8988T (cell line): ENCODE measurements at regions not wholly inside any gene's neighbourhood (a gene's known extent, or its start where the extent isn't known, plus 50 kb on each side); places are given as distances from the start of the nearest gene placed in this dataset.

Source experiments
- DNase-seq: peaks from one replicate; pipeline ENCODE4 v3.0.0; 2011

- no peak for DNase-seq
Observed at GRCh38 chr3:161818106-161818505, 321.5 kb downstream of the OTOL1 start.

GRCh38 chr3:161821591-161821990 is 325.0 kb downstream of the OTOL1 start:
- no peak for DNase-seq

- DNase-seq: no peak
Observed at GRCh38 chr3:161822291-161822690, 325.7 kb downstream of the OTOL1 start.

GRCh38 chr3:161823910-161824309 is 327.3 kb downstream of the OTOL1 start:
- no peak for DNase-seq

GRCh38 chr3:161838021-161838420 is 341.4 kb downstream of the OTOL1 start:
- no peak for DNase-seq

- no peak for DNase-seq
Observed at GRCh38 chr3:161848376-161848775, 351.8 kb downstream of the OTOL1 start.

- DNase-seq: no peak
Observed at GRCh38 chr3:161851941-161852566, 355.4 kb downstream of the OTOL1 start.

- no peak for DNase-seq
Observed at GRCh38 chr3:161852744-161853143, 356.1 kb downstream of the OTOL1 start.

GRCh38 chr3:161854232-161854771 is 357.7 kb downstream of the OTOL1 start:
- DNase-seq: no peak

- DNase-seq: no peak
Observed at GRCh38 chr3:161859057-161859456, 362.4 kb downstream of the OTOL1 start.

GRCh38 chr3:161859865-161860450 is 363.4 kb downstream of the OTOL1 start:
- no peak for DNase-seq

- no peak for DNase-seq
Observed at GRCh38 chr3:161863775-161864174, 367.2 kb downstream of the OTOL1 start.

GRCh38 chr3:161866176-161866575 is 369.6 kb downstream of the OTOL1 start:
- no peak for DNase-seq

GRCh38 chr3:161875483-161875882 is 378.9 kb downstream of the OTOL1 start:
- no peak for DNase-seq

GRCh38 chr3:161879470-161879869 is 382.9 kb downstream of the OTOL1 start:
- no peak for DNase-seq

GRCh38 chr3:161884830-161885229 is 388.2 kb downstream of the OTOL1 start:
- DNase-seq: no peak

GRCh38 chr3:161890147-161890625 is 393.6 kb downstream of the OTOL1 start:
- DNase-seq: no peak

- no peak for DNase-seq
Observed at GRCh38 chr3:161893972-161894371, 397.4 kb downstream of the OTOL1 start.

- no peak for DNase-seq
Observed at GRCh38 chr3:161894657-161895056, 398.0 kb downstream of the OTOL1 start.

- DNase-seq: no peak
Observed at GRCh38 chr3:161905520-161906132, 409.0 kb downstream of the OTOL1 start.

- DNase-seq: no peak
Observed at GRCh38 chr3:161913786-161914389, 417.3 kb downstream of the OTOL1 start.

- no peak for DNase-seq
Observed at GRCh38 chr3:161914703-161915417, 418.3 kb downstream of the OTOL1 start.

GRCh38 chr3:161915418-161915750 is 418.8 kb downstream of the OTOL1 start:
- no peak for DNase-seq
